GM21423 (cell line): ENCODE measurements at regions not wholly inside any gene's neighbourhood (a gene's known extent, or its start where the extent isn't known, plus 50 kb on each side); places are given as distances from the start of the nearest gene placed in this dataset.
"Not testable (repeated sequence)": the region's sequence is repeated elsewhere in the genome, so short reads cannot be mapped to it uniquely, and the experiment has no call there.

Experiments used
- ATAC-seq: cut with Tn5 transposase; IDR thresholded peaks from one replicate; pipeline ENCODE4 v1.9.1; 2021; ENCODE audit warnings: mild to moderate bottlenecking, moderate library complexity; ENCODE audit not compliant: unreplicated experiment

DNA sequence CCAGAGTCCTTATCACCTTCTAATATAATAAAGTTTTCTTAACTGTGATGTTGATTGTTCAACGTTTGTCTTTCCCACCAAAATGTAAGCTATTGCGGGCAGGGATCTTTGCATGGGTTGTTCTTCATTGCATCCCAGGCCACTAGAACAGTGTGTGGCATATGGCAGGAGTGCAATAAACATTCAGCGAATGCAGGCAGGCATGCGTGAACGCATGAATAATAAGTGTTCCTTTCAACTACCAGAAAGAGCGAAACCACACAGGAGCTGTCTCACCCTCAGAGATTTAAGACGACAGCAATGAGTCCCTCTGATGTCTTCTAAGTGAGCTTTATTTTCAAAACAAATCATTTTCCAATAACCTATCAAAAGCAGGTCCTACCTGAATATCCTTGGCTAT lies 2693.1 kb upstream of the TPTE start:
- ATAC-seq = not testable (repeated sequence)

- not testable (repeated sequence) for ATAC-seq
These were observed 2692.0 kb upstream of the TPTE start for GRCh38 chr21:7829411-7829810.

DNA sequence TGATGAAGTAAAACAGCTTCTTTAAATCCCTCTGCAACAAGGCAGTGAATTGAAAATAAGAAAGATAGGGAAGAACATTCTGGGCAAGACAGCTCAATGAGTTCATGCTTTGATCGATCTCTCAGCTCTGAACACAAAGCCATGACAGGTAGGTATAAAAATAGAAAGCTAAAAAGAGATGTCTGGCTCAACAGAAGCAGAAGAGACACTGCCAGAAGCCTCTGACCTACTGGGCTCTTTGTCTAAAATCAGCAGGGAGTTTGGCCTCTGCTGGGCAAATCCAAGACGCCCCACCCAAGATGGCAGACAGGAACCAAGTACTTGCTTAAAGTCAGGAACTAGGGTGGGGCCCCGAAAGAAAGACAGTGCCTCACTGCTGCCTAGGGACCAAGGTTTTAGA lies 2684.1 kb upstream of the TPTE start:
- ATAC-seq = not testable (repeated sequence)

DNA sequence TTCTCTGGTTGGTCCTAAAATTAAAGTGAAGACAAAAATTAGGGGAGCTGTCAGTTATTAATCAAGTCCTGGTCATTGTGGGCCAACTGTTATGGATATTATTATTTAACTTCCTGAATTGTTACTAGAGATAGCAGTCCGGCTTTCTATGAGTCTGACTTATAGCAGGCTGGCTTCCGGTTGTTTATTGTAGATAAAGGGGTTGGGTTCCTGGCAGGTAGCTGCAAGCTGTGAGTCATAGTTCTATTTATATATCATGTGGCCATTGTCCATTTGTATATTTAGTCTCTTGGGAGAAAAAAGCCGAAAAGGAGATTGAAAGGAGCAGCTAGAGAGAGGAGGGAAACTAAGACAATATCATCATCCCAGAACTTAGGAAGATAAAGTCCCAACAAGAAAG lies 2668.0 kb upstream of the TPTE start:
- not testable (repeated sequence) for ATAC-seq

GRCh38 chr21:7853836-7854235 lies 2667.5 kb upstream of the TPTE start:
- ATAC-seq = not testable (repeated sequence)
